HG03045 (cell line): ENCODE measurements at regions not wholly inside any gene's neighbourhood (a gene's known extent, or its start where the extent isn't known, plus 50 kb on each side); places are given as distances from the start of the nearest gene placed in this dataset.

Experiments
- ATAC-seq: cut with Tn5 transposase; IDR thresholded peaks from one replicate; pipeline ENCODE4 v1.9.1; 2021; ENCODE audit warnings: mild to moderate bottlenecking, moderate library complexity; ENCODE audit not compliant: unreplicated experiment

GRCh38 chr2:156099382-156099781 is 233.1 kb downstream of the NR4A2 start:
- ATAC-seq, result no peak

DNA sequence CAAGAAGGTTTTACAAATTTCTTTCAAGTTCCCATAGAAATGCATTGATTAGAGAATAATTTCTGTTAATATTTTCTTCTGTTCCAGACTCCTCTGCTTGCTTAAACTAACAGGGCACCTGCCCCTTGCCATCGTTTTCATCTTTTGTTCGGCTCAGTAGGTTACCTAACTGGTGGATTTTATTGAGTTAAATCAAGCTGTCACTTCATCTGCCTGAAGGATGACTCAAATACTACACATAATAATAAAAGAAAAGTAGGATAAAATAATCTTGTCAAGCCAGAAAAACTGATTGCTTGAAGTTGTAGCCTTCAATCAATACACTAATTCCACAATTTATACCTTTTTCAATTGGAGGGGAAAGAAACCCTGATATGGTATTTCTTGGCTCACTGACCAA is 234.0 kb downstream of the NR4A2 start:
- no peak for ATAC-seq

GRCh38 chr2:156088587-156088986 is 243.9 kb downstream of the NR4A2 start:
- no peak for ATAC-seq

DNA sequence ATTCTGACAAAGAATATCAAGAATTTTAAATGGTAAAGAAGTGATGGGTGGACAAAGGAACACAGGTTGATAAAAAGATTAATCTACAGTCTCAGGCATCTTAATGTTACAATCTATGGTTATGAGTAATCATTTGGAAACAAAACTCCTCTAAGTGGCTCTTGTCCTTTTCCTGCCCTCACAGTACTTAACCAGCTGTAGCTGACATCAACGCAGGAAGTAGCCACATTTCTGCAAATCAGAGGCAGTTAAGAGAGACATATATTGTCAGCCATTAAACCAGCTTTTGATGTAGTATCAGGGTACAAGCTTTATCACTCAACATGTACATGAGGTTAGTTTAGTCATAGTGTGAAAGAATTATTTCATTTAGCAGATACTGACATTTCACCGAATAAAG is 244.6 kb downstream of the NR4A2 start:
- no peak for ATAC-seq

DNA sequence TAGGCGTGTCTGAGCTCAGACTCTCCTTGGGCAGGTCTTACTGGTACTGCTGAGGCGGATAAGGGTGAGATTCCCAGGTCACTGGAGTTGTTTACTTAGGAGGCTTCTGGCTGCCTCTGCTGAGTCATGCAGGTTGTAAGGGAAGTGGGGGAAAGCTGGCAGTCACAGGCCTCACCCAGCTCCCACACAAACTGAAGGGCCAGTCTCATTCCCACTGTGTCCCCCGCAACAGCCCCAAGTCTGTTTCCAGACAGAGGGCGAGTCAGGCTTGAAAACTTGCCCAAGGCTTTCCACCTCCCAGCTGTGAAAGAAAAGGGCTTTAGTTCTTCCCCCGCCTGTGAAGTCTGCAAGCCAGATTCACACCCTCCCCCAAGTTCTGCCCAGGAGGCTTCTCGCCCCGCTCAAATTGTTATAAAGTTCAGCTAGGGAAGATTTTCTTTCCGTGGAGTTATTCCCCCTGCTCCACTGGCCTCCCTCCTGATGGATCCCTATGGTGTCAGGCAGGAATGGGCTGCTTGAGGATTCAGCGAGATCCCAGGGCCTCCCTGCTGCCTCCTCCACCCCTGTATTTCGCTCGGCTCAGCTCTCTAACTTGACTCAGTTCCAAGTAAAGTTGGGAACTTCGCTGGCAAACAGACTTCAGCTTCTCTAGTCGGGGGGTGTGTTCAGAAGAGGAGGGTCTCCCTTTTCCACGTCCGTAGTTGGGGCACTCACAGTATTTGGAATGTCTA is 248.6 kb downstream of the NR4A2 start:
- ATAC-seq, result no peak

GRCh38 chr2:156079845-156080244 is 252.7 kb downstream of the NR4A2 start:
- ATAC-seq, result no peak

DNA sequence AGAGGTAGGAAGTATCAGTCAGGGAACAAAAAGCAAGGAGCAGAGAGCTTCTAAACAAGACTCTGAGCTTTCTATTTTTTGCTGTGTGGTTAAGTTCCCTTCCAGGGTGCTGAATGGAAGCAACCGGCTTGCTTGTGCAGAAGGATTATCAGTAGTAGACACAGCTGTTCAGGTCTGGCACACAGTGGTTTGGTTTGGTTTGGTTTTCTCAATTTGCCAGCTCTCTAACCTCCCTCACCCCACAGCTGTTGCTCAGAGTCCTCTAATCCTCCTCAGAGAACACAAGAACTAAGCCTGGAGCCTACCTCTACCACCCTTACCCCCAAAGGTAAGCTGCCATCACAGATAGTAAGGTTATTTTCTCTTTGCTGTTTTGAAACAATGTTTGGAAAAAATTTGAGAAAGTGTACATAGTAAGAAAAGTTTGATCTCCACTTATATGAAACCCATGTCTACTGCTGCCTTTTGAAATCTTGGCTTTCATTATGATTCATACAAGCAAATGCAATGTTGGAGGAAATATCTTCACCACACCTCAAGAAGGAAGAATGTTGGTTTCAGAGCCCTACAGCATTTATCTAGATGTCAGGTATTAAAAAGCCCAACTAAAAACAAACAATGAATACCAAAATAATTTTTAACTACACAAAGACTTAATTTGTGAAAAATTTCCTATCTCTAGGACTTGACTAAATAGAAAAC is 255.3 kb downstream of the NR4A2 start:
- no peak for ATAC-seq

DNA sequence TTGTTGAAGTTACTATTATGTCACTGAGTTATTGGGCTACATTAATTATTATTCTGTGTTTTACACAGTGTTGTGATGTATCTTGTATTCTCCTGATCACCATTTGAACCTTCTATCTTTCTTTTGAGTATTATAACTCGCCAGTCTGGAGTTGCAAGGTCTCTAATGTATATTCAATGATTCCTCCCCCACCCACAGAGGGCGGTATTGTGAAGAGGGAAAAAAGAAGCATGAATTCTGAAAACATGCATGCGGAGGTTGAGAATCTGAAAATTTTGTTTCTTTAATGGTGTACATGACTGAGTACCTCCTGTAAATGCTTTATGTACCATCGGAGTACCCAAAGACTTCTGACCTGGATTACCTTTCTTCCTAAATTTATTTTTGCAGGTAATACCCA is 266.6 kb downstream of the NR4A2 start:
- ATAC-seq, result no peak

DNA sequence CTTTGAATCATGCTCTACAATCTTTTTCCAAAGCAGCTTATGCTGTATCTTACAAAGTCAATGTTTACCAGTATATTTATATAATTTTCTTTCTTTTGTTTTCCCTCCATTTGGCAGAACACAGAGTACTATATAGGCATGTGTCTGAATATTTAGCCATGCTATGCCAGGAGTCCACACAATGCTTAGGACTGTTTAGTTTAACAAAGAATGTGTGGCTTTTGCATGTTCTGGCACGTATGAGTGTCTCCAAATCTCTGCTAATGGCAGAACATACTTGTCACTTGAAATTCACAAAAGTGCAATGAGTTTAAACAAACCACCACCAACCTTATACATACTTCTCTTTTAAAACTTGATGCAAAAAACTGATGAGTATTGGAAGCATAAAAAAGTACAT is 268.0 kb downstream of the NR4A2 start:
- ATAC-seq, result no peak

GRCh38 chr2:156057647-156058046 is 274.9 kb downstream of the NR4A2 start:
- ATAC-seq, result no peak

GRCh38 chr2:156054983-156055382 is 277.5 kb downstream of the NR4A2 start:
- no peak for ATAC-seq

GRCh38 chr2:156046900-156047299 is 285.6 kb downstream of the NR4A2 start:
- ATAC-seq, result no peak

GRCh38 chr2:156042895-156043294 is 289.6 kb downstream of the NR4A2 start:
- no peak for ATAC-seq

DNA sequence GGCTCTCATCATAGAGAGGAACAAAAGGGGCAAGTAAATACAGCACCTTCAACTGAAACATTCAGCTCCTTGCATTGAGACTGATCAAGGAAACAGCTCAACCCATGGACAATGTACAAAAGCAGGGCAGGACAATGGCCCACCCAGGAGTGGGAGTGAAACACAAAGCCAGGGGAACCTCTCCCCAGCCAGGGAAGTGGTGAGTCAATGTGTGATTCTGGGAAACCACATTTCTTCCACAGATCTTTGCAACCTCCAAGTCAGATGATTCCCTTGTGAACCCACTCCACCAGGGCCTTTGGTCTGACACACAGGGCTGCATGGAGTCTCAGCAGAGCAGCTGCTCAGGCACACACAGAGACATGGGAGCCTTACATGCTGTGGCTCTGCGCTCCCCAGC is 294.5 kb downstream of the NR4A2 start:
- ATAC-seq, result no peak

- ATAC-seq, result no peak
Measured at GRCh38 chr2:156037482-156037881, 295.0 kb downstream of the NR4A2 start.

DNA sequence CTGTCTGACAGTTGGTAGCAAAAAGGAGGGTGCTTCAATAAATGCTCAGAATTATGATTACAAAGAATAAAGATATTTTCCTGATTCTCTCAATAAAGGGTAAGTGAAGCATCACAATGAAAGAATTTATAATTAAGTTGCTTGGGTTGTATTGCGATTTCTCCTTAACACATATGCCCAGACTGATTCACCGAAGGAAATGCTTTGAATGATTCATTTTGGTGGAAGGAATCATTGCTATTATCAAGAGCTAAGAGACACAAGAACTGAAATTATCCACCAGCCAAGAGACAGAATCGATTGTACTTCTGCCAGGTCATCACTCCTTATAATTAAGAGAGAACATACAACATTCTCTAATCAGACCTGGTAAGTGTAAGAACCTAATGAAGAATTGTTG is 301.4 kb downstream of the NR4A2 start:
- ATAC-seq, result no peak

- no peak for ATAC-seq
Measured at GRCh38 chr2:156023229-156023869, 309.2 kb downstream of the NR4A2 start.

DNA sequence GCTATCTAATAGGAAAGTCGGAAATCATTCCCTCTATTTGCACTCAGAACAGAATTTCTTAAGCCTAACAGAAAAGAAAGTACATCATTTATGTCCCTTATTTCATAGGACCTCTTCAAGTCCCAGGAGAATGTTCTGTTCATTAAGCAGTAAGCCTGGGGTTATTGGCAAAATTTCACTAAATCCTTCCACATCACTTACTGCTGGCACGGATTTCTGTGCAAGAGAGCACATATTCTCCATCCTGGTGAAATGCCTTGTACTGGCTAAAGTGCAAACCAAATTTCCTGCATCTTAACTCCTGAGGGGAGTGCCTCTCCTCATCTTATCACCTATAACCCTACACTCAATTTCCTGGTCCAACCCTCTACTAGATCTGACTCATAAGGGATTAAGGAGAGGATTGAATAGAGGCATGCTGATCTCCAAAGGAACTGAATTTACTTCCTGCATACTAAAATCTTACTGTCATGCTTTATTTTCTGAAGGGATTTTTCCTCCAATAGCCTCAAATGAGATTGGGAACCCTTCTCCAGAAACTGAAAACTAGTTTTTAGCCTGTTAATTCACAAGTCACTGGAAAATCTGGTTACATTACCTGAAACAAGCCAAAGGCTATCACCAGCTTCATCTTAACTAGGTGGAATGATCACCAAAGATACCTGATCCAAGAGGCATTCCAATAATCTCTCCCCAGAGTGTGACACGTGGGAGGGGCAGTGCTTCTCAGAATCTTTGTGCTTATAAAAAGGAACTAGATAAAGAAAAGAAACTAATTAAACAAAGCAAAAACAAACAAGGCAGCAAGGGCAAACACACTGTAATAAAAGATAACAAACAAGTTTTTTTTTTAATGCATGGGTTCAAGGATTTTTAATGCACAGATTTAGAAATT is 311.1 kb downstream of the NR4A2 start:
- no peak for ATAC-seq

- no peak for ATAC-seq
Measured at GRCh38 chr2:156019341-156019740, 313.2 kb downstream of the NR4A2 start.

DNA sequence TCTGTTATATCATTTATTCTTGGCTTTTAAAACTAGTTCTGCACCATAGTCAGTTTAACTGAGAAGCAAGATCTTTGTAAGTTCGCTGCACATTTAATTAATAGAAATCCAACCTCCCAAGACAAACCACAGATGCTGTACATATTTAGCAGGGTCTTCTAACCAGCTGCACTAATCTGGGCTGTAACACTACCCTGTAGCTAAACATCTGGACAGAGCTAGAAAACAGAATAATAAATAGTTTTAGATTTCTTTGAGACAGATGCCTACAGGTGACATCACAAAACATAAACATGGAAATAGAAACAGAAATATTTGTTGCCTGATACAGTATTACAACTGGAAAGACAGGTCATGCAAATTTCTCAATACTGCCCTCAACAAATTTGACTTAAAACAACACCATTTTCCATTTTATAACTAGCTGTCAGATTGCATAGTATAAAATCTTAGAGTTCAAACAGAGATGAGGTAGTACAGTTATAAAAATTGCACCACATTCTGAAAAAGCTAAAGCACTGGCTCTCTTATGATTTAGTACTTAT is 315.1 kb downstream of the NR4A2 start:
- no peak for ATAC-seq

DNA sequence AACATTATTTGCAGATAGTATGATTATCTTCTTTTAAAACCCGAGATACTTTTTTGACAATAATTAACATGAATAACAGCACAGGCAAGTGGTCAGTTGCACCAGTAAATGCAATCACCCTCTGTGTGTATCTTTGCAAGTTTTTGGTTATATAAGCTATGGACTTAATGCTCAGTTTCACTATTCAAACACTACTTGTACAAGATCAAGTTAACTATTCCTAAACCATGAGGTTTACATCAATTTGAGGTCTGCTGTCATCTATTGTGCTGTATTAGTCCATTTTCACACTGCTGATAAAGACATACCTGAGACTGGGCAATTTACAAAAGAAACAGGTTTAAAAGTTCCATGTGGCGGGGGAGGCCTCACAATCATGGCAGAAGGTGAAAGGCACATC is 323.2 kb downstream of the NR4A2 start:
- ATAC-seq, result no peak
